Kidney epithelial cell (primary cell): ENCODE measurements at regions not wholly inside any gene's neighbourhood (a gene's known extent, or its start where the extent isn't known, plus 50 kb on each side); places are given as distances from the start of the nearest gene placed in this dataset.

Experiments
- DNase-seq: peaks from one replicate; pipeline ENCODE4 v3.0.0-alpha.2; 2010; ENCODE audit warnings: low read depth
- H3K27me3 ChIP-seq: 2 replicates; pipeline ENCODE4 v1.6.0; 2011; ENCODE audit warnings: low read length; ENCODE audit not compliant: control insufficient read depth, insufficient read depth
- H3K36me3 ChIP-seq: 2 replicates; pipeline ENCODE4 v1.5.1; 2011; ENCODE audit warnings: low read length; ENCODE audit not compliant: control insufficient read depth, insufficient read depth
- H3K4me3 ChIP-seq: 2 replicates; pipeline ENCODE4 v1.5.1; 2011; ENCODE audit warnings: low read depth, mild to moderate bottlenecking, control low read depth, low read length
- CTCF ChIP-seq: IDR thresholded peaks from 2 replicates; pipeline ENCODE4 v1.5.1; 2011; ENCODE audit warnings: mild to moderate bottlenecking, moderate library complexity, low read length, control low read depth, inconsistent platforms; ENCODE audit not compliant: insufficient read depth, poor library complexity, severe bottlenecking

- H3K4me3 ChIP-seq, result no peak overlapping the region
- DNase-seq, result no peak
- H3K36me3 ChIP-seq, result no peaks in the 10 kb centered on the region
- no peak for TF ChIP-seq CTCF
- no peaks in the 10 kb centered on the region for H3K27me3 ChIP-seq
Measured at GRCh38 chr6:9455864-9456658, 958.8 kb downstream of the TFAP2A start.

- Histone ChIP-seq H3K27me3 (no peaks in the 10 kb centered on the region), H3K4me3 (no peak overlapping the region), H3K36me3 (no peaks in the 10 kb centered on the region)
- DNase-seq, result no peak
- TF ChIP-seq CTCF, result no peak
Measured at GRCh38 chr6:9439621-9440330, 975.1 kb downstream of the TFAP2A start.

GRCh38 chr6:9437836-9438235, 977.0 kb downstream of the TFAP2A start:
- H3K36me3 ChIP-seq, result no peaks in the 10 kb centered on the region
- DNase-seq, result no peak
- no peak for TF ChIP-seq CTCF

GRCh38 chr6:9435281-9435680, 979.6 kb downstream of the TFAP2A start:
- Histone ChIP-seq H3K36me3 (no peaks in the 10 kb centered on the region), H3K4me3 (no peak overlapping the region), H3K27me3 (no peaks in the 10 kb centered on the region)
- no peak for DNase-seq
- TF ChIP-seq CTCF, result no peak

More at GRCh38 chr6:9437836-9438235, 977.0 kb downstream of the TFAP2A start:
- no peak overlapping the region for H3K4me3 ChIP-seq
- H3K27me3 ChIP-seq, result no peaks in the 10 kb centered on the region

GRCh38 chr6:9431945-9432344, 982.9 kb downstream of the TFAP2A start:
- no peak for DNase-seq
- no peaks in the 10 kb centered on the region for H3K27me3 ChIP-seq
- H3K36me3 ChIP-seq, result no peaks in the 10 kb centered on the region
- TF ChIP-seq CTCF, result no peak
- H3K4me3 ChIP-seq, result no peak overlapping the region
